ENCODE measurements at regions not wholly inside any gene's neighbourhood (a gene's known extent, or its start where the extent isn't known, plus 50 kb on each side); places are given as distances from the start of the nearest gene placed in this dataset.

GRCh38 chr18:72223733-72224132, 320.4 kb downstream of the CBLN2 start:
- Mint-ChIP-seq H3K9me3 (ENCODE audit: unreplicated experiment) (no peaks in the 10 kb centered on the region), H3K27ac (ENCODE audit: unreplicated experiment) (no peak overlapping the region), H3K36me3 (ENCODE audit: unreplicated experiment) (no peaks in the 10 kb centered on the region), H3K4me1 (ENCODE audit: low read depth, unreplicated experiment) (no peaks in the 10 kb centered on the region), H3K27me3 (ENCODE audit: unreplicated experiment) (no peaks in the 10 kb centered on the region), H3K4me3 (ENCODE audit: unreplicated experiment) (no peak overlapping the region)
- no peak for TF ChIP-seq CTCF (IDR thresholded peaks at IDR 0.05; ENCODE audit: partially characterized antibody, unreplicated experiment)
- no peak for DNase-seq

DNA sequence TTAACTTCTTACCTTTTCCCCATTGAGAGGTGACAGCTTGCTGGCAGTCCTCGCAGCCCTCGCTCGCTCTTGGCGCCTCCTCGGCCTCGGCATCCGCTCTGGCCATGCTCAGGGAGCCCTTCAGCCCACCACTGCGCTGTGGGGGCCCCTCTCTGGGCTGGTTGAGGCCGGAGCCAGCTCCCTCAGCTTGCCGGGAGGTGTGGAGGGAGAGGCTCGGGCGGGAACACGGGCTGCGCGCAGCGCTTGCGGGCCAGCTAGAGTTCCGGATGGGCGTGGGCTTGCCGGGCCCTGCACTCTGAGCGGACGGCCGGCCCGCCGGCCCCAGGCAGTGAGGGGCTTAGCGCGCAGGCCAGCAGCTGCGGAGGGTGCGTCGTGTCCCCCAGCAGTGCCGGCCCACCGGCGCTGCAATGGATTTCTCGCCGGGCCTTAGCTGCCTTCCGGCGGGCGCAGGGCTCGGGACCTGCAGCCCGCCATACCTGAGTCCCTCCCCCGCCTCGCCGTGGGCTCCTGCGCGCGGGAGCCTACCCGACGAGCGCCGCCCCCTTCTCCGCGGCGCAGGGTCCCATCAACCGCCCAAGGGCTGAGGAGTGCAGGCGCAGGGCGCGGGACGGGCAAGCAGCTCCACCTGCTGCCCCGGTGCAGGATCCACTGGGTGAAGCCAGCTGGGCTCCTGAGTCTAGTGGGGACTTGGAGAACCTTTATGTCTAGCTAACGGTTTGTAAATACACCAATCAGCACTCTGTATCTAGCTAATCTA, 335.0 kb downstream of the CBLN2 start:
- no peak for DNase-seq
- H3K27me3 Mint-ChIP-seq (ENCODE audit: unreplicated experiment): peaks cover 3% of the 10 kb centered on the region
- no peaks in the 10 kb centered on the region for H3K4me1 Mint-ChIP-seq (ENCODE audit: low read depth, unreplicated experiment)
- H3K9me3 Mint-ChIP-seq (ENCODE audit: unreplicated experiment): no peaks in the 10 kb centered on the region
- H3K36me3 Mint-ChIP-seq (ENCODE audit: unreplicated experiment): no peaks in the 10 kb centered on the region
- no peak overlapping the region for H3K4me3 Mint-ChIP-seq (ENCODE audit: unreplicated experiment)
- no peak for TF ChIP-seq CTCF (IDR thresholded peaks at IDR 0.05; ENCODE audit: partially characterized antibody, unreplicated experiment)
- no peak overlapping the region for H3K27ac Mint-ChIP-seq (ENCODE audit: unreplicated experiment)

DNA sequence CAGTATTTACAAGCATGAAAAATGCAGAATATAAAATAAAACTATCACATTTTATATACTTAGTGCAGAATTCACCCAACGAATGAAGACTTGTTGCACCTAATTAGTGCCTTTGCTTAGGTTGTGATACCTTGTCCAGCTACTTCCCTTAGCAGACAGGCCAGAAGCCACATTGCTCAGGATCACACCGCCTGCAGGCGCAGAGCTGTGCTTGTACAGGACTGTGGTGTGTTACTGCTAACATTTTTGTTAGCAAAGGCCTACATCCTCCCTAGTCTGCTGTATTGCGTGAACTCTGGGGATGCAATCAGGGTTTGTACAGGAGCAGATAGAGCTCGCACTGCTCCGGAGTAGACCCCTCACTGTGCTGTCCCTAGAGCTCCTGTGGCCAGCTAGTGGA, 336.9 kb downstream of the CBLN2 start:
- Mint-ChIP-seq H3K27ac (ENCODE audit: unreplicated experiment) (no peak overlapping the region), H3K27me3 (ENCODE audit: unreplicated experiment) (peaks cover 3% of the 10 kb centered on the region), H3K36me3 (ENCODE audit: unreplicated experiment) (no peaks in the 10 kb centered on the region), H3K9me3 (ENCODE audit: unreplicated experiment) (no peaks in the 10 kb centered on the region), H3K4me3 (ENCODE audit: unreplicated experiment) (no peak overlapping the region), H3K4me1 (ENCODE audit: low read depth, unreplicated experiment) (no peaks in the 10 kb centered on the region)
- no peak for TF ChIP-seq CTCF (IDR thresholded peaks at IDR 0.05; ENCODE audit: partially characterized antibody, unreplicated experiment)
- DNase-seq: no peak

- no peak for DNase-seq
- no peaks in the 10 kb centered on the region for H3K9me3 Mint-ChIP-seq (ENCODE audit: unreplicated experiment)
- no peak overlapping the region for H3K4me3 Mint-ChIP-seq (ENCODE audit: unreplicated experiment)
- no peak overlapping the region for H3K27ac Mint-ChIP-seq (ENCODE audit: unreplicated experiment)
- H3K27me3 Mint-ChIP-seq (ENCODE audit: unreplicated experiment): peaks cover 3% of the 10 kb centered on the region
- no peaks in the 10 kb centered on the region for H3K36me3 Mint-ChIP-seq (ENCODE audit: unreplicated experiment)
- no peak for TF ChIP-seq CTCF (IDR thresholded peaks at IDR 0.05; ENCODE audit: partially characterized antibody, unreplicated experiment)
- H3K4me1 Mint-ChIP-seq (ENCODE audit: low read depth, unreplicated experiment): no peaks in the 10 kb centered on the region
Observed at GRCh38 chr18:72206814-72207213, 337.3 kb downstream of the CBLN2 start.

GRCh38 chr18:72201032-72201431, 343.1 kb downstream of the CBLN2 start:
- no peak for TF ChIP-seq CTCF (IDR thresholded peaks at IDR 0.05; ENCODE audit: partially characterized antibody, unreplicated experiment)
- H3K27me3 Mint-ChIP-seq (ENCODE audit: unreplicated experiment): peaks cover 2% of the 10 kb centered on the region
- no peaks in the 10 kb centered on the region for H3K9me3 Mint-ChIP-seq (ENCODE audit: unreplicated experiment)
- DNase-seq: no peak
- no peaks in the 10 kb centered on the region for H3K36me3 Mint-ChIP-seq (ENCODE audit: unreplicated experiment)
- H3K27ac Mint-ChIP-seq (ENCODE audit: unreplicated experiment): no peak overlapping the region
- H3K4me3 Mint-ChIP-seq (ENCODE audit: unreplicated experiment): no peak overlapping the region
- no peaks in the 10 kb centered on the region for H3K4me1 Mint-ChIP-seq (ENCODE audit: low read depth, unreplicated experiment)
